ENCODE measurements at regions not wholly inside any gene's neighbourhood (a gene's known extent, or its start where the extent isn't known, plus 50 kb on each side); places are given as distances from the start of the nearest gene placed in this dataset.

- peaks cover 21% of the 10 kb centered on the region for H3K9me3 Mint-ChIP-seq
- H2AFZ ChIP-seq, result peak overlapping the region; percentile 3; the same call in 1 of the 2 replicates
- H3K4me3 Mint-ChIP-seq, result no peak overlapping the region
Measured at GRCh38 chr7:82655965-82656364, 212.4 kb upstream of the CACNA2D1 start.

More at GRCh38 chr7:82655965-82656364, 212.4 kb upstream of the CACNA2D1 start:
- Histone ChIP-seq H3K9me2 (ENCODE audit: insufficient read depth) (no peaks in the 10 kb centered on the region), H3F3A (replicated peaks; ENCODE audit: low read depth) (no peaks in the 10 kb centered on the region), H3K79me2 (replicated peaks; ENCODE audit: insufficient read depth) (no peaks in the 10 kb centered on the region), H3K4me2 (no peak overlapping the region), H3K4me1 (ENCODE audit: insufficient read depth) (no peaks in the 10 kb centered on the region), H3K4me3 (no peak overlapping the region), H3K27ac (ENCODE audit: low read depth) (no peak overlapping the region), H3K27me3 (ENCODE audit: insufficient read depth) (no peaks in the 10 kb centered on the region), H4K20me1 (replicated peaks; ENCODE audit: insufficient read depth) (no peaks in the 10 kb centered on the region), H3K36me3 (ENCODE audit: insufficient read depth) (0 out of 2 replicates have a peak, but pooled peaks cover 5% of the 10 kb centered on the region)
- H3K27ac Mint-ChIP-seq, result no peak overlapping the region
- no peak for ATAC-seq
- H3K4me1 Mint-ChIP-seq, result peaks cover 6% of the 10 kb centered on the region; the same call in 2 of the 3 replicates
- H3K36me3 Mint-ChIP-seq (ENCODE audit: low read depth), result peaks cover 7% of the 10 kb centered on the region; the same call in 2 of the 3 replicates
- no peak for DNase-seq (ENCODE audit: low spot score)
- peaks cover 2% of the 10 kb centered on the region for H3K27me3 Mint-ChIP-seq (ENCODE audit: insufficient read depth, low read depth, poor library complexity)
- no peak for TF ChIP-seq EZH2 (IDR thresholded peaks at IDR 0.05; ENCODE audit: low read depth, unreplicated experiment)
- TF ChIP-seq, protein P1, sequence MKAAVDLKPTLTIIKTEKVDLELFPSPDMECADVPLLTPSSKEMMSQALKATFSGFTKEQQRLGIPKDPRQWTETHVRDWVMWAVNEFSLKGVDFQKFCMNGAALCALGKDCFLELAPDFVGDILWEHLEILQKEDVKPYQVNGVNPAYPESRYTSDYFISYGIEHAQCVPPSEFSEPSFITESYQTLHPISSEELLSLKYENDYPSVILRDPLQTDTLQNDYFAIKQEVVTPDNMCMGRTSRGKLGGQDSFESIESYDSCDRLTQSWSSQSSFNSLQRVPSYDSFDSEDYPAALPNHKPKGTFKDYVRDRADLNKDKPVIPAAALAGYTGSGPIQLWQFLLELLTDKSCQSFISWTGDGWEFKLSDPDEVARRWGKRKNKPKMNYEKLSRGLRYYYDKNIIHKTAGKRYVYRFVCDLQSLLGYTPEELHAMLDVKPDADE (IDR thresholded peaks at IDR 0.05), result no peak
- TF ChIP-seq, protein P2, sequence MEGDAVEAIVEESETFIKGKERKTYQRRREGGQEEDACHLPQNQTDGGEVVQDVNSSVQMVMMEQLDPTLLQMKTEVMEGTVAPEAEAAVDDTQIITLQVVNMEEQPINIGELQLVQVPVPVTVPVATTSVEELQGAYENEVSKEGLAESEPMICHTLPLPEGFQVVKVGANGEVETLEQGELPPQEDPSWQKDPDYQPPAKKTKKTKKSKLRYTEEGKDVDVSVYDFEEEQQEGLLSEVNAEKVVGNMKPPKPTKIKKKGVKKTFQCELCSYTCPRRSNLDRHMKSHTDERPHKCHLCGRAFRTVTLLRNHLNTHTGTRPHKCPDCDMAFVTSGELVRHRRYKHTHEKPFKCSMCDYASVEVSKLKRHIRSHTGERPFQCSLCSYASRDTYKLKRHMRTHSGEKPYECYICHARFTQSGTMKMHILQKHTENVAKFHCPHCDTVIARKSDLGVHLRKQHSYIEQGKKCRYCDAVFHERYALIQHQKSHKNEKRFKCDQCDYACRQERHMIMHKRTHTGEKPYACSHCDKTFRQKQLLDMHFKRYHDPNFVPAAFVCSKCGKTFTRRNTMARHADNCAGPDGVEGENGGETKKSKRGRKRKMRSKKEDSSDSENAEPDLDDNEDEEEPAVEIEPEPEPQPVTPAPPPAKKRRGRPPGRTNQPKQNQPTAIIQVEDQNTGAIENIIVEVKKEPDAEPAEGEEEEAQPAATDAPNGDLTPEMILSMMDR (conservative IDR thresholded peaks at IDR 0.05; ENCODE audit: low read depth in 2 of 2), result no peak
- TF ChIP-seq NANOG (IDR thresholded peaks at IDR 0.05; ENCODE audit: borderline replicate concordance), result no peak
- TF ChIP-seq ZNF331 (CRISPR knock-in tag; IDR thresholded peaks at IDR 0.05; ENCODE audit: low read depth), result no peak
- TF ChIP-seq ZNF462 (CRISPR knock-in tag; IDR thresholded peaks at IDR 0.05), result no peak
- TF ChIP-seq EZH2phosphoT487 (IDR thresholded peaks at IDR 0.05; ENCODE audit: unreplicated experiment), result no peak
- no peak for TF ChIP-seq ZNF114 (CRISPR knock-in tag; IDR thresholded peaks at IDR 0.05)

Data from GM23338 (cell line).